AG08395 (cell line): ENCODE measurements at regions not wholly inside any gene's neighbourhood (a gene's known extent, or its start where the extent isn't known, plus 50 kb on each side); places are given as distances from the start of the nearest gene placed in this dataset.
"Not testable (repeated sequence)": the region's sequence is repeated elsewhere in the genome, so short reads cannot be mapped to it uniquely, and the experiment has no call there.

Experiments used
- DNase-seq: peaks from one replicate; pipeline ENCODE4 v3.0.0; 2012; ENCODE audit warnings: mixed read lengths, low spot score

DNA sequence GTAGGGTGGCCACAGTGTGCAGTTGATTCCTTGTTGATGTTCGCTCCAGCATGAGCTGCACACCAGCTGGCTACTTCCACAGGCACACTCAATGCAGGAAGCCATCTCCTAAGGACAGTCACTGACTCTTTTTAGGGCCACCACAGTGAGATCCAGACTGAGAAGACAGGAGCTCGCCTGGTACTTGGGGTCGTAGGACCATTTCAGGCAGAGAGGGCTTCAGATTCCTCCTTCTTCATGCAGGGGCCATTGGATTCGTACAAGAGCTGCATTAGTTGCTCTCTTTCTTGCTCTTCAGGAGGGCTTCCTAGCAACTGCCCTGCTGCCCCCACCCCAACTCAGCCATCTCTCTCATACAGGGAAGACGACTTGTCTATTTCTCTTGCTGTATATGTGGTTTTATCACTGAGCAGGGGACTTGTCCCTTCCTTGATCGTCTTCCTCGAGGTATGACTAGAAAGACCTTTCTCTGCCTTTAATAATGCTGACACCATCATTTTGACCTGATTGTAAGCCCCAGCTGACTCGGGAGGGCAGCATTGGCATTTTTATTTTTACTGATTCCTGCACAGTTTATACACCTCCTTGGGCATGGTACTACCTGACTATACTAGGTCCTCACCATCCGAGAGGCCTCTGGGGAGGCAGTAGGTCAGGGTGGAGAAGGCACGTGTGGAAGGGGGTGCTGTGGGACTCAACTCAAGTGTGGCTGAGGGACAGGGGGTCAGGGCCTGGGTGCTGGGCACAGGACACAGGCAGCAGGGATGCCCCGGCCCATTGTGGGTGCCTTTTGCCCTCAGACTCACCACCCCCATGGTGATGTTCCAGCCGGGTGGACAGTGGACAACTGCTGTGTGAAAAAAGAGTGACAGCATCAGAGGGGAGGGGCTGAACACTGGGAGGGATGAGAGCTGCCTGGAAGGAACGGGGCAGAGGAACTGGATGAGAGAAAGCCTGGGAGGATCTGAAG, 136.7 kb upstream of the ZNF746 start:
- no peak for DNase-seq

DNA sequence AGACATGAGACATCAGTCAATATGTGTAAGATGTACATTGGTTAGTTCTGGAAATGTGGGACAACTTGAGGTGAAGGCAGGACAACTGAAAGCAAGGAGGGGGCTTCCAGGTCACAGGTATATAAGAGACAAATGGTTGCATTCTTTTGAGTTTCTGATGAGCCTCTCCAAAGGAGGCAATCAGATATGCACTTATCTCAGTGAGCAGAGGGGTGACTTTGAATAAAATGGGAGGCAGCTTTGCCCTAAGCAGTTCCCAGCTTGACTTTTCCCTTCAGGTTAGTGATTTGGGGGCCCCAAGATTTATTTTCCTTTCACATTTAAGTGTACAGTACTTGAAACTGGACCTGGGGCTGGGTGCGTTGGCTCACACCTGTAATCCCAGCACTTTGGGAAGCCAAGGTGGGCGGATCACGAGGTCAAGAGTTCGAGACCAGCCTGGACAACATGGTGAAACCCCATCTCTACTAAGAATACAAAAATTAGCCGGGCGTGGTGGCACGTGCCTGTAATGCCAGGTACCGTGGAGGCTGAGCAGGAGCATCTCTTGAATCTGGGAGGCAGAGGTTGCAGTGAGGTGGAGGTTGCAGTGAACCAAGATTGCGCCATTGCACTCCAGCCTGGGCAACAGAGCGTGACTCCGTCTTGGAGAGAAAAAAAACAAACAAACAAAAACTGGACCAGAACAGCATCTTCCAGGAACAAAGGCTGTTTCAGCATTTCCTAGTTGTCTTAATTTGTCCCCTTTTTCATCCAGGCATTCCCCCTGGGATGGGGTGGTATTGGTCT, 130.9 kb upstream of the ZNF746 start:
- DNase-seq: not testable (repeated sequence)

GRCh38 chr7:149627911-149628310, 130.3 kb upstream of the ZNF746 start:
- DNase-seq: no peak

DNA sequence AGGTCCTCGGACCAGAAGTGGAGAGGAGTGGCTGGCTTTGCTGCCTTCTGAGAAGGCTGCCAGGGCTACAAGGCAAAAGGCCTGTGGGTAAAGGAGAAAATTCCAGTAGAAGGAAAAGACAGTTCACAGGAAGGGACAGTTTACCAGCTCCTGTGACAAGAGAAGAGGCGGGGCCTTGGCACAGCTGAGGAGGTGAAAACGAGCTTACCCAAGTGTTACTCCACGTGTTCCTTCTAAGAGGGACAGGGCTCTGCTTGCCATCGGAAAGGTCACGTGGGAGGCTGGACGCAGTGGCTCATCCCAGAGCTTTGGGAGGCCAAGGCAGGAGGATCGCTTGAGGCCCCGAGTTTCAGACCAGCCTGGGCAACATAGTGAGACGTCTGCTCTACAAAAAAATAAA, 129.4 kb upstream of the ZNF746 start:
- no peak for DNase-seq

DNA sequence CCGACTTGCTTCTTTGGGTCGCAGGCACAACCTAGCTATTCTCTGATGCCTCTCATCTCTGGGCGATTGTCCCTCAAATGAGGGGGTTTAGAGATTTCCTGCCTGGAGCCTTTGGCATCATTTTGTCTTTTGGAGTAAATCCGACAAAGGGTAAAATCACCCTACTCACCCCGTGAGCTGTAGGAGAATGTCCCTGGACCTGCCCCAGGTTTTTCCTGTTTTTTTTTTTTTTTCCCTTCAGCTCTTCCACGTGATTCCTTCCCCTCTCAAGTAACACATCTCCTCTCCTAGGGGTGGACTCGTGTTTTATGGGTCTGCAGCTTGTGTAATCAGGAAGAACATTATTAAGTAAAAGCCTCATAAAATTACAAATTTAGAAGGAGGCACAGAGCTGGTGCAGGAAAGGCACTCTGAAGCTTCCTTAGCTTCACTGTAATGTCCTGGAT, 128.4 kb upstream of the ZNF746 start:
- no peak for DNase-seq

DNA sequence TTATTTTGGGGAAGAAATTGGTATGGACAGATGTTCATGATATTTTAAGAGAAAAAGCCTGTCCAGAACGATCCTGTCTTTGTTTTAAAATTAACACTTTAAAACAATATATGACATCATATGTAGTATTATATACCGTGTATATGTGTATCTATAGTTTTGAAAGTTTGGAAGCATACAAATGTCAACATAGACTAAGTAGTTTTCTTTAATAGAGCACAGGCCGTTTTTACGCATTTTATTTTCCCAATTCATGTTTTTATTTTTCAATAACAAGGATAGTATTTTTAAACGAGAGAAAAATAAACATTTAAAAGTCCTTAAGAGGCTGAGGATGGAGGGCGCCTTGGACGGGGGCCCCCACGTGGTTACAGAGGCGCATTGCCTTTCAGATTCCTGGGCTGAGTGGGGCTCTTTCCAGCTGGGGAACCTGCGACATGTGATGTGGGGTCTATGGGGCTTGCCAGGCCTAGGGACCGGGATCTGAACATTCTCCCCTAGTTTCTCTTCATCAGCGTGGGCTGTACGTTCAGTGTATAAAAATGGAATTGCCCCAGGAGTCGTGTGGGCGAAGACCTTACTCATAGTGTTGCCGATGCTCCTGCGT, 127.8 kb upstream of the ZNF746 start:
- DNase-seq: peak; percentile 75

DNA sequence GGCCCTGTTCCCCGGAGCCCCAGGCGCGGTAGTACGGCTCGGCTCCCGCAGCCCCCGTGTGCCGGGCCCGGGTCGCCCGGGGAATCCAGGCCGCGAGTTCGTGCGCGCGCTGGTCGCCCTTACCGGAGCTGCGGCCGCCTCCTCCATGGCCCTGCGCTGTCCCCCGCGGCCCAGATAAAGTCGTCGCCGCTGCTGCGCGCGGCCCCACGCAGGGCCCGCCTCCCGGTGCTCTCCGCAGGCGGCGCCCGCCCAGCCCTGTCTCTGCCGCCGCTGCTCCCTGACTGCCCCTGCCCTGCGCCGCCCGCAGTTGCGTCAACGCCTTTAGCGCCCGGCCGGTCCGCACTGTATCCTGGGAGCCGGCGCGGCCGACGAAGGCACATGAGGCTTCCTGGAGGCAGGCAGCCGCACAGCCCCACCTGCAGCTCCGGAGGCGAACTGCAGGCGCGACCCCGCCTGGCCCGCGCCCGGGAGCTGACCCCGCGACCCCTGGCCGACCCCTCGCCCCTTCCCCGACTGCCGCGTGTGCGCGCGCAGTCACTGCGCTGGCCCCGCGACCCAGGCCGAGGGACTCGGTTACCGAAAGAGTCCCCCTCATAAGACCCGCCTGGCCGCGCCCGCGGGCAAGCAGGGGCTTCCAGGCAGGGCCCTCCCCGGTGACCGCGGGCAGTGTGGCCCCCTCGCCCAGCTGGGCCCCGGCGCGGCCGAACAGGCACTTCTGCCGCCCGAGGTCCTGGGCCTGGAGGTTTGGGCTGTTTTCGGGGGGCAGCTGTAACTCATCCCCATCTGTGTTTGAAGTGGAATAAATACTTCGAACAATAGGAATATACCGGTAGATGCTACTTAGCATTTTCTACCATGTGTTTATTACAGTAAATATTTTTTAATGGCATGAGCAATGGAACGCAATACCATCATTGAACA, 127.1 kb upstream of the ZNF746 start:
- peak; percentile 93 for DNase-seq

GRCh38 chr7:149624006-149624405, 126.4 kb upstream of the ZNF746 start:
- DNase-seq: no peak

DNA sequence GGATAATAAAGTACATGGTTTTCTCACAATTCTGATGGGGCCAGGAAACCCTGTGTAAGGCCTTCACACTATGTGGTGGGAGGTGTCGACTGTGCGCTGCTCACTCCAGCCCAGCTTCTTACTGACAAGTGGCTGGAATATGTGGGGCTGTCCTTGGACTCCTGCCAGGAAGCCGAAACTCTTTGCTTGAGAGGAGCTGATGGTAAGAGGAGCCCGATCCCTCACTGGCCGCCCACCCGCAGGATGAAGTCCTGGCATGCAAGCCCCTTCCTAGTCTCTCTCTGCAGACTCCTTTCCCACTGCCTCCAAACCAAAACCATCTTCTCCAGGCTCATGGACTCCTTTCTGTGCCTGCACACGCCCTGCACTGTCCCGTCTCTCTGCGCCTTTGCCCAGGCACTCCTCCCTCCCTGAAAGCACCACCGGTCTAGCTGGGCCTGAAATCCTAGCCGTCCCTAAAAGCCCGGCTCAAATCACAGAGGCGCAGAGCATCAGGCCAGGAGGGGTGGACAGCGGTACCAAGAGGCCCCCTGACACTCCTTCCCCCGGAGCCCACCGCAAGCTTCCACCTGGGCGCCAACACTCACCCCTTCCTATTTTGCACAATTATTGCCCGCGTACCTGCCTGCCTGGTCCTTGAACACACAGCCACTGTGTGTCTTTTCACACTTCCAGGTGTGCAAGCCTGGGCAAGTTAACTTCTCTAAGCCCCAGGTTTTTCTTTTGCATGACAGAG, 125.8 kb upstream of the ZNF746 start:
- DNase-seq: not testable (repeated sequence)

GRCh38 chr7:149622444-149623210, 125.0 kb upstream of the ZNF746 start:
- DNase-seq: no peak

GRCh38 chr7:149621776-149622175, 124.2 kb upstream of the ZNF746 start:
- no peak for DNase-seq

GRCh38 chr7:149620961-149621360, 123.4 kb upstream of the ZNF746 start:
- no peak for DNase-seq

- no peak for DNase-seq
Measured at GRCh38 chr7:149616898-149617297, 119.3 kb upstream of the ZNF746 start.

DNA sequence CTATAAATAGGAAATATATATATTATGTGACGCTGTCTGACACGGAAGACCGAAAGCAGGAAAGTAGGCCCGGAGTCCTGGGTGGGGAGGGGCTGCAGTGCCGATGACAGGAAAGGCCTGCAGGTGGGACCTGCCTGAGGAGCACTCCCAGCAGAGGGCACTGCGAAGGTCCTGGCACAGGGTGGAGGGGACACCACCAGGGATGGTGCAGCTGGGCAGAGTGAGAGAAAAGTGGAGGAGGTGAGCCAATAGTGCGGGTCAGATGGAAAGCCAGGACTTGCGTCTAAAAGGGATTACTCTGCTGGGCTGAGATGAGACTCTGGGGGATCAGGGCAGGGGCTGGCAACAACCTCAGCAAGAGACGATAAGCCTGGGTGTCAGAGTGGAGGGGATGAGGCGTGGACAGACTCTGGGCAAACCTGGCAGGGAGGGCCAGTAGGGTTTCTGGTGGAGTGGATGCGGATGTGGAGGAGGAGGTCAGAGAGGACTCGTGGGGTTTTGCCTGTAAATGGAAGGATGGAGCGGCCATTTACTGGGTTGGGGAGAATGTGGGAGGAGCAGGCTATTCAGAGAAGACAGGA, 118.2 kb upstream of the ZNF746 start:
- no peak for DNase-seq

DNA sequence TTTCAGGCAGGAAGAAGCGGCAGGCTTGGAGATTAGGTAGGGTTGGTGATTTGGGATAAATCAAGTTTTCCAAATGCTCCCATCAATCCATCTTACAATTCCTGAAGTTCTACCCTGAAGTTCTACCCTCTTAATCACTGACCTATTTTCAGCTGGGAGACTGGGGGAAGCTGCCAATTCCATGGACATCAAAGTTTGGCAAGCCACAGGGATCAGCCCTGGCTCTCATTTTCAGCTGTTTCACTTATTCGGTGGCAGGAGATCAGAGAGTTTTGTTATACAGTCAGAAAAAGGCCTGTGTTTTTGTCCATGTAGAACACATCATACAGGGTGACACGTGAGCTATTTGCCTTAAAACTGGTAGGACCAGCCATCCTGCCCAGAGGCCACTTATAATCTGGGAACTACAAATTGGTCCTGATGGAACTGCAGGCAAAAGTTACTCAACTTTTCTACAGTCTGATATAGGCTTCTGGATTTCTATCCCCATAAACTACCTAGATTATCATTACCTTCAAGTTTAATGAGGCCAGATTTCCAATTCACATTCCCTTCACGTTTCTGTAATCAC, 112.9 kb upstream of the ZNF746 start:
- no peak for DNase-seq

GRCh38 chr7:149608168-149608567, 110.6 kb upstream of the ZNF746 start:
- DNase-seq: no peak

GRCh38 chr7:149607683-149608082, 110.1 kb upstream of the ZNF746 start:
- no peak for DNase-seq

DNA sequence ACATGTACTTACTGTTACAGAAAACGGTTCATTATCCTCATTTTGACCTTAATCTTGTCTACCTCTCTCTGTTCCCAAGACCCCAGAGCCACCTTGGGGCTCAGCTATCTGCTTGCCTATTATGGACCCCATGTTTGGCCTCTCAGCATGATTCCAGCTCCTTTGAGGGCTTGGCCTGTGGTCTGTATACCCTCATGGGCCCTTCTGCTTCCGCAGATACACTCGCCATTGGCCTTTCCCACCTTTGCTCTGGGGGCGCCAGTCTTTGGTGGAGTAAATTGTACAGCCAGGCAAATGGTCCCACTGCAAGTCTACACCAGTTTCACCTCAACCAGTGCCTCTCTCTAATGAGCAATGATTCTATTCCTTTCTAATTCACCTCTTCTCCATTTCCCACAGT, 109.2 kb upstream of the ZNF746 start:
- DNase-seq: no peak

DNA sequence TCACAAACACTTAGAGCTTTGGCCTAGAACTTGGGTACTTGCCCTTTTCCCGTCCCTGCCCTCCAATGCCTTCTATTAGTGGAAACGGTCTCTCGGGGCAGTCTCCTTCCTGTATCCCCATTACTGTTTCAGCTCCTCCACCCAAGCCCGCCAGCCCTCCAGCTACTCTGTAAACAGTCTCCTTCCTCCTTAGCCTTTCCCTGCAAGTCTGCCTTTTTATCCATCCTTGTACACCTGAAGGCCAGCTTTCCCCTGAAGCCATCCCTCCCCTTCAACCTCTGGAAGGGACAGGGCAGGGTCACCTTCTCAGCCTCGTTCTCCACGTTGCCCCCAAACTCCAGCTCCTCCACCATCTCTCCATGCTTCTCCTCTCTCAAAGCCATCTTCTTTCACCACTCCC, 108.1 kb upstream of the ZNF746 start:
- no peak for DNase-seq
